H1 (cell line): ENCODE measurements at regions not wholly inside any gene's neighbourhood (a gene's known extent, or its start where the extent isn't known, plus 50 kb on each side); places are given as distances from the start of the nearest gene placed in this dataset.
A peak's percentile ranks its signal among the peaks of the same experiment; 100 is the strongest.

Experiments used
- CTCF ChIA-PET: fragments of 300-600 bp; sonication (Branson Sonifier 250); formaldehyde crosslinking; loops from one replicate; lab custom pipeline; 2021; ENCODE audit not compliant: partially characterized antibody; lab: Charles Lee
- POLR2A ChIA-PET: fragments of 300-600 bp; sonication (Branson Sonifier 250); formaldehyde crosslinking; loops from one replicate; lab custom pipeline; 2021; ENCODE audit warnings: inconsistent platforms; ENCODE audit not compliant: partially characterized antibody; lab: Charles Lee
- DNase-seq, 2 experiments: peaks; one replicate each; pipeline versions ENCODE4 v3.0.0 to v3.0.0-alpha.2; 2010 to 2022; ENCODE audit warnings: low spot score in 2 of 2, low read depth in 1 of 2, mixed read lengths in 1 of 2
- FAIRE-seq: peaks from 2 replicates; lab custom pipeline; 2011; peaks lifted over from hg19 to GRCh38; lab: Jason Lieb, UNC
- H2AFZ ChIP-seq: 2 replicates; pipeline ENCODE4 v1.8.1; 2012; ENCODE audit warnings: low read length, inconsistent platforms
- H2AK5ac ChIP-seq: 2 replicates; pipeline ENCODE4 v1.6.1; 2013; ENCODE audit warnings: low read depth, low read length
- H2BK120ac ChIP-seq: replicated peaks from 2 replicates; pipeline ENCODE3; 2013; ENCODE audit warnings: low read depth, low read length, inconsistent platforms
- H2BK12ac ChIP-seq: 2 replicates; pipeline ENCODE4 v1.6.1; 2013; ENCODE audit warnings: low read depth, low read length
- H2BK15ac ChIP-seq: 2 replicates; pipeline ENCODE4 v1.6.1; 2013; ENCODE audit warnings: low read length
- H2BK20ac ChIP-seq: 2 replicates; pipeline ENCODE4 v1.6.1; 2013; ENCODE audit warnings: low read length
- H2BK5ac ChIP-seq: 2 replicates; pipeline ENCODE4 v1.6.1; 2013; ENCODE audit warnings: low read depth, low read length
- H3K14ac ChIP-seq: 2 replicates; pipeline ENCODE4 v1.6.1; 2013; ENCODE audit warnings: inconsistent platforms; ENCODE audit not compliant: insufficient read length
- H3K18ac ChIP-seq: 2 replicates; pipeline ENCODE4 v1.6.1; 2013; ENCODE audit warnings: low read length; ENCODE audit errors: extremely low read depth
- H3K23ac ChIP-seq: 2 replicates; pipeline ENCODE4 v1.6.1; 2013; ENCODE audit warnings: inconsistent platforms; ENCODE audit not compliant: insufficient read length
- H3K23me2 ChIP-seq: 2 replicates; pipeline ENCODE4 v1.6.1; 2013; ENCODE audit warnings: low read depth, low read length
- H3K27ac ChIP-seq: 2 replicates; pipeline ENCODE4 v1.6.1; 2011; ENCODE audit warnings: low read depth, low read length, inconsistent platforms
- H3K27me3 ChIP-seq, 4 experiments: replicated peaks in 1 of 4; 1 replicate in 1 of 4; 2 replicates in 3 of 4; pipeline versions ENCODE4 v1.6.1 to v1.8.1; 2011 to 2013; ENCODE audit warnings: low read length in 3 of 4, mild to moderate bottlenecking in 3 of 4, inconsistent platforms in 2 of 4, mixed read lengths in 2 of 4, moderate library complexity in 1 of 4; ENCODE audit not compliant: control insufficient read depth in 3 of 4, insufficient read depth in 3 of 4; ENCODE audit errors: extremely low read depth in 1 of 4
- H3K36me3 ChIP-seq, 4 experiments: 2 replicates each; pipeline versions ENCODE4 v1.6.1 to v1.8.1; 2011 to 2013; ENCODE audit warnings: mild to moderate bottlenecking in 4 of 4, low read length in 3 of 4, moderate library complexity in 2 of 4, control low read depth in 1 of 4, inconsistent platforms in 1 of 4; ENCODE audit not compliant: insufficient read depth in 4 of 4, control insufficient read depth in 2 of 4
- H3K4ac ChIP-seq: replicated peaks from 2 replicates; pipeline ENCODE3; 2013; ENCODE audit warnings: low read length, low read depth, mixed read lengths, inconsistent platforms; ENCODE audit not compliant: insufficient read length
- H3K4me1 ChIP-seq, 4 experiments: replicated peaks in 1 of 4; 1 replicate in 1 of 4; 2 replicates in 3 of 4; pipeline versions ENCODE4 v1.6.1 to v1.8.1; 2011 to 2013; ENCODE audit warnings: low read length in 3 of 4, inconsistent platforms in 2 of 4, mixed read lengths in 1 of 4; ENCODE audit not compliant: insufficient read depth in 4 of 4, control insufficient read depth in 3 of 4
- H3K4me2 ChIP-seq, 2 experiments: 2 replicates each; pipeline versions ENCODE4 v1.6.1 to v1.8.1; 2011 to 2013; ENCODE audit warnings: low read depth in 2 of 2, low read length in 2 of 2, control low read depth in 1 of 2, inconsistent platforms in 1 of 2, mild to moderate bottlenecking in 1 of 2; ENCODE audit not compliant: insufficient read depth in 1 of 2
- H3K4me3 ChIP-seq, 4 experiments: fragments of 200-600, 300-600 bp in 1 of 4; sonication (generic), shearing (Covaris generic), sonication (Bioruptor Twin) in 1 of 4; 2 replicates each; pipeline versions ENCODE4 v1.5.1 to v1.8.1; 2011 to 2016; ENCODE audit warnings: low read length in 4 of 4, low read depth in 3 of 4, control low read depth in 2 of 4, inconsistent platforms in 2 of 4, mild to moderate bottlenecking in 2 of 4, mixed read lengths in 1 of 4, moderate library complexity in 1 of 4; ENCODE audit not compliant: insufficient read depth in 2 of 4; ENCODE audit errors: extremely low read depth in 1 of 4
- H3K56ac ChIP-seq: replicated peaks from 2 replicates; pipeline ENCODE3; 2013; ENCODE audit warnings: low read depth, mild to moderate bottlenecking, mixed read lengths, low read length, inconsistent platforms; ENCODE audit not compliant: insufficient read length
- H3K79me1 ChIP-seq: 2 replicates; pipeline ENCODE4 v1.6.1; 2013; ENCODE audit warnings: low read depth, low read length, control low read depth
- H3K79me2 ChIP-seq, 2 experiments: 2 replicates each; pipeline versions ENCODE4 v1.6.1 to v1.8.1; 2012 to 2013; ENCODE audit warnings: low read length in 2 of 2, mild to moderate bottlenecking in 2 of 2, inconsistent platforms in 1 of 2; ENCODE audit not compliant: insufficient read depth in 2 of 2, control insufficient read depth in 1 of 2
- H3K9ac ChIP-seq, 4 experiments: replicated peaks in 1 of 4; 1 replicate in 1 of 4; 2 replicates in 3 of 4; pipeline versions ENCODE4 v1.6.1 to v1.8.1; 2011 to 2013; ENCODE audit warnings: low read depth in 3 of 4, low read length in 3 of 4, control low read depth in 2 of 4, mild to moderate bottlenecking in 2 of 4, moderate library complexity in 2 of 4, inconsistent platforms in 1 of 4; ENCODE audit errors: extremely low read depth in 1 of 4
- H3K9me3 ChIP-seq, 2 experiments: 2 replicates each; pipeline versions ENCODE4 v1.6.1 to v1.8.1; 2012 to 2013; ENCODE audit warnings: mild to moderate bottlenecking in 2 of 2, moderate library complexity in 2 of 2, control low read depth in 1 of 2, inconsistent platforms in 1 of 2, low read depth in 1 of 2, low read length in 1 of 2, mixed read lengths in 1 of 2; ENCODE audit not compliant: insufficient read depth in 2 of 2
- H4K20me1 ChIP-seq, 2 experiments: replicated peaks in 1 of 2; 2 replicates each; pipeline versions ENCODE3 to v1.8.1; 2011 to 2013; ENCODE audit warnings: inconsistent platforms in 2 of 2, low read length in 2 of 2, mild to moderate bottlenecking in 1 of 2; ENCODE audit not compliant: insufficient read depth in 2 of 2, control insufficient read depth in 1 of 2
- H4K5ac ChIP-seq: 2 replicates; pipeline ENCODE4 v1.6.1; 2013; ENCODE audit warnings: low read length, low read depth, mixed read lengths, inconsistent platforms; ENCODE audit not compliant: insufficient read length
- H4K8ac ChIP-seq: 2 replicates; pipeline ENCODE4 v1.8.0; 2013; ENCODE audit warnings: mild to moderate bottlenecking, moderate library complexity, low read length, inconsistent platforms; ENCODE audit not compliant: insufficient read depth; ENCODE audit errors: extremely low read depth
- H4K91ac ChIP-seq: replicated peaks from 2 replicates; pipeline ENCODE3; 2013; ENCODE audit warnings: low read length, mixed read lengths, inconsistent platforms; ENCODE audit not compliant: insufficient read length
- CHD2 ChIP-seq: IDR thresholded peaks from 2 replicates; pipeline ENCODE4 v1.6.1; 2012; ENCODE audit warnings: low read length, improper control_type of control experiment
- KDM4A ChIP-seq: IDR thresholded peaks from one replicate; pipeline ENCODE4 v1.7.1; 2012; ENCODE audit warnings: low read depth, mild to moderate bottlenecking, moderate library complexity, low read length, inconsistent platforms; ENCODE audit not compliant: severe bottlenecking
- SIX5 ChIP-seq: IDR thresholded peaks from 2 replicates; pipeline ENCODE4 v1.6.1; 2011; ENCODE audit warnings: mild to moderate bottlenecking, low read depth, low read length
- SRF ChIP-seq: IDR thresholded peaks from 2 replicates; pipeline ENCODE4 v1.6.1; 2011; ENCODE audit warnings: mild to moderate bottlenecking, low read depth, low read length, moderate library complexity
- WGBS, 2 experiments: shearing (Covaris generic) in 1 of 2; methylation state at CpG; one replicate each; pipeline versions ENCODE4 v1.1.6 to v1.1.7; 2013 to 2015; ENCODE audit warnings: low lambda C conversion rate in 2 of 2, mixed read lengths in 2 of 2, inconsistent platforms in 1 of 2, low coverage in 1 of 2, missing lambda C conversion rate in 1 of 2; ENCODE audit not compliant: insufficient replicate concordance in 2 of 2, insufficient coverage in 1 of 2, insufficient read length in 1 of 2; ENCODE audit errors: extremely low coverage in 1 of 2, missing lambda C conversion rate in 1 of 2; 5-methylcytosine and 5-hydroxymethylcytosine counted together

- H2AK5ac ChIP-seq = no peak overlapping the region
- H3K79me1 ChIP-seq = no peaks in the 10 kb centered on the region
- no peaks in the 10 kb centered on the region for H3K27me3 ChIP-seq
- FAIRE-seq (no peak), DNase-seq (no peak)
- H3K18ac ChIP-seq = no peak overlapping the region
- H3K4me1 ChIP-seq = no peaks in the 10 kb centered on the region
- no peak overlapping the region for H4K5ac ChIP-seq
- H3K23ac ChIP-seq = no peak overlapping the region
- no peaks in the 10 kb centered on the region for H3K9me3 ChIP-seq
- H3K4me2 ChIP-seq = no peak overlapping the region
- WGBS, 2 experiments = 55% methylated on average over 2 of the region's 2 CpGs; no CpG with 5 or more reads in 1 of the 2 experiments
- no peaks in the 10 kb centered on the region for H4K20me1 ChIP-seq
- ChIA-PET POLR2A (no interaction called here), CTCF (no interaction called here)
- H4K91ac ChIP-seq = no peak overlapping the region
- no peaks in the 10 kb centered on the region for H3K23me2 ChIP-seq
- H3K4me3 ChIP-seq = no peak overlapping the region
- H3K9ac ChIP-seq = no peak overlapping the region
- H3K14ac ChIP-seq = no peak overlapping the region
- H2BK20ac ChIP-seq = no peak overlapping the region
- H3K36me3 ChIP-seq = no peaks in the 10 kb centered on the region
- H2BK12ac ChIP-seq = no peak overlapping the region
- no peaks in the 10 kb centered on the region for H3K79me2 ChIP-seq
- no peak for TF ChIP-seq CHD2
- TF ChIP-seq SIX5 = peak; percentile 43; the same call in 1 of the 2 replicates
- no peak for TF ChIP-seq KDM4A
- no peak for TF ChIP-seq SRF
- H2BK5ac ChIP-seq = no peak overlapping the region
- H3K56ac ChIP-seq = no peak overlapping the region
- H2AFZ ChIP-seq = peak overlapping the region; percentile 88; the same call in 1 of the 2 replicates
- H2BK15ac ChIP-seq = no peak overlapping the region
- H3K27ac ChIP-seq = no peak overlapping the region
- H2BK120ac ChIP-seq = no peak overlapping the region
- no peak overlapping the region for H4K8ac ChIP-seq
- no peak overlapping the region for H3K4ac ChIP-seq
Observed at GRCh38 chrX:4944767-4945166, 1231.3 kb upstream of the PRKX start.
